NCI-H526 (cell line): ENCODE measurements at regions not wholly inside any gene's neighbourhood (a gene's known extent, or its start where the extent isn't known, plus 50 kb on each side); places are given as distances from the start of the nearest gene placed in this dataset.

Experiments
- DNase-seq, 2 experiments: peaks; one replicate each; lab custom pipeline; 2025; lab: John Stamatoyannopoulos, UW

GRCh38 chr11:29959488-29959887 lies 57.3 kb downstream of the KCNA4 start:
- DNase-seq: no peak

- DNase-seq: no peak
Observed at GRCh38 chr11:29957431-29957830, 59.4 kb downstream of the KCNA4 start.

- DNase-seq: no peak
Observed at GRCh38 chr11:29956076-29956556, 60.7 kb downstream of the KCNA4 start.

- DNase-seq: no peak
Observed at GRCh38 chr11:29943347-29943746, 73.5 kb downstream of the KCNA4 start.

GRCh38 chr11:29937526-29937925 lies 79.3 kb downstream of the KCNA4 start:
- no peak for DNase-seq

GRCh38 chr11:29934115-29934638 lies 82.7 kb downstream of the KCNA4 start:
- no peak for DNase-seq

GRCh38 chr11:29916040-29916439 lies 100.8 kb downstream of the KCNA4 start:
- DNase-seq: no peak

- DNase-seq: no peak
Observed at GRCh38 chr11:29914203-29914930, 102.5 kb downstream of the KCNA4 start.

- DNase-seq: no peak
Observed at GRCh38 chr11:29913352-29913751, 103.5 kb downstream of the KCNA4 start.

- no peak for DNase-seq
Observed at GRCh38 chr11:29900382-29900781, 116.4 kb downstream of the KCNA4 start.

- DNase-seq: no peak
Observed at GRCh38 chr11:29879560-29879959, 137.3 kb downstream of the KCNA4 start.

GRCh38 chr11:29876192-29876591 lies 140.6 kb downstream of the KCNA4 start:
- no peak for DNase-seq

- DNase-seq: no peak
Observed at GRCh38 chr11:29847219-29847618, 169.6 kb downstream of the KCNA4 start.

- no peak for DNase-seq
Observed at GRCh38 chr11:29844701-29845379, 172.0 kb downstream of the KCNA4 start.

GRCh38 chr11:29844031-29844430 lies 172.8 kb downstream of the KCNA4 start:
- DNase-seq: no peak

- DNase-seq: no peak
Observed at GRCh38 chr11:29842061-29842460, 174.8 kb downstream of the KCNA4 start.

GRCh38 chr11:29826878-29827277 lies 190.0 kb downstream of the KCNA4 start:
- no peak for DNase-seq

- DNase-seq: no peak
Observed at GRCh38 chr11:29816359-29816758, 200.5 kb downstream of the KCNA4 start.

GRCh38 chr11:29809121-29809520 lies 207.7 kb downstream of the KCNA4 start:
- DNase-seq: no peak

- DNase-seq: no peak
Observed at GRCh38 chr11:29802522-29802921, 214.3 kb downstream of the KCNA4 start.

GRCh38 chr11:29801561-29801960 lies 215.3 kb downstream of the KCNA4 start:
- no peak for DNase-seq

GRCh38 chr11:29786092-29786491 lies 230.7 kb downstream of the KCNA4 start:
- no peak for DNase-seq

- DNase-seq: no peak
Observed at GRCh38 chr11:29783506-29783905, 233.3 kb downstream of the KCNA4 start.
